ENCODE measurements at regions not wholly inside any gene's neighbourhood (a gene's known extent, or its start where the extent isn't known, plus 50 kb on each side); places are given as distances from the start of the nearest gene placed in this dataset.

- TF ChIP-seq CTCF (IDR thresholded peaks at IDR 0.05; ENCODE audit: low read depth, low read length) (no peak), EZH2phosphoT487 (IDR thresholded peaks at IDR 0.05; ENCODE audit: low read depth) (no peak)
Measured at GRCh38 chr2:195092341-195092740, 564.7 kb upstream of the SLC39A10 start.
